GM23338 (cell line): ENCODE measurements at regions not wholly inside any gene's neighbourhood (a gene's known extent, or its start where the extent isn't known, plus 50 kb on each side); places are given as distances from the start of the nearest gene placed in this dataset.

Experiments used
- ATAC-seq: fragments of 200-7000 bp; cut with Tn5 transposase; 3 replicates; pipeline ENCODE4 v1.9.1; 2020
- DNase-seq: peaks from one replicate; pipeline ENCODE4 v3.0.0-alpha.2; 2015; ENCODE audit warnings: low spot score
- H2AFZ ChIP-seq: fragments of 200-600 bp; sonication (generic); 2 replicates; pipeline ENCODE4 v1.8.0; 2016; ENCODE audit warnings: antibody characterized with exemption, mild to moderate bottlenecking, moderate library complexity
- H3F3A ChIP-seq: fragments of 200-600 bp; sonication (generic); replicated peaks from 2 replicates; pipeline ENCODE4 v1.8.0; 2017; ENCODE audit warnings: antibody characterized with exemption, mixed run types, low read depth
- H3K27ac ChIP-seq: fragments of 200-600 bp; sonication (generic); 2 replicates; pipeline ENCODE4 v1.6.1; 2016; ENCODE audit warnings: low read depth
- H3K27me3 ChIP-seq: fragments of 200-600 bp; sonication (generic); 2 replicates; pipeline ENCODE4 v1.8.0; 2016; ENCODE audit warnings: mild to moderate bottlenecking, mixed run types, moderate library complexity; ENCODE audit not compliant: insufficient read depth
- H3K36me3 ChIP-seq: fragments of 200-600 bp; sonication (generic); 2 replicates; pipeline ENCODE4 v1.8.0; 2016; ENCODE audit warnings: mild to moderate bottlenecking; ENCODE audit not compliant: insufficient read depth
- H3K4me1 ChIP-seq: fragments of 200-600 bp; sonication (generic); 2 replicates; pipeline ENCODE4 v1.8.0; 2016; ENCODE audit warnings: mild to moderate bottlenecking, moderate library complexity; ENCODE audit not compliant: insufficient read depth
- H3K4me2 ChIP-seq: fragments of 200-600 bp; sonication (generic); 2 replicates; pipeline ENCODE4 v1.7.1; 2017; ENCODE audit warnings: mixed run types
- H3K4me3 ChIP-seq: fragments of 200-600 bp; sonication (generic); 2 replicates; pipeline ENCODE4 v1.6.1; 2016; ENCODE audit warnings: mixed run types
- H3K79me2 ChIP-seq: fragments of 200-600 bp; sonication (generic); replicated peaks from 2 replicates; pipeline ENCODE4 v1.8.0; 2017; ENCODE audit warnings: mild to moderate bottlenecking; ENCODE audit not compliant: insufficient read depth
- H3K9me2 ChIP-seq: fragments of 200-600 bp; sonication (generic); 2 replicates; pipeline ENCODE4 v1.8.0; 2017; ENCODE audit not compliant: insufficient read depth
- H4K20me1 ChIP-seq: fragments of 200-600 bp; sonication (generic); replicated peaks from 2 replicates; pipeline ENCODE4 v1.8.0; 2017; ENCODE audit warnings: mild to moderate bottlenecking; ENCODE audit not compliant: insufficient read depth
- H3K27ac Mint-ChIP-seq: 2 replicates; pipeline ENCODE4 v1.8.0; 2020; ENCODE audit warnings: inconsistent platforms, mild to moderate bottlenecking, moderate library complexity, mixed read lengths
- H3K27me3 Mint-ChIP-seq: 3 replicates; pipeline ENCODE4 v1.8.0; 2022; ENCODE audit warnings: low read depth, mild to moderate bottlenecking, moderate library complexity, mixed read lengths, inconsistent platforms; ENCODE audit not compliant: insufficient read depth, poor library complexity
- H3K36me3 Mint-ChIP-seq: 3 replicates; pipeline ENCODE4 v1.8.0; 2021; ENCODE audit warnings: low read depth, mild to moderate bottlenecking, inconsistent platforms, moderate library complexity, mixed read lengths
- H3K4me1 Mint-ChIP-seq: 3 replicates; pipeline ENCODE4 v1.8.0; 2020; ENCODE audit warnings: mild to moderate bottlenecking, inconsistent platforms, mixed read lengths
- H3K4me3 Mint-ChIP-seq: 3 replicates; pipeline ENCODE4 v1.8.0; 2021; ENCODE audit warnings: moderate library complexity, mild to moderate bottlenecking, inconsistent platforms, mixed read lengths
- H3K9me3 Mint-ChIP-seq: 3 replicates; pipeline ENCODE4 v1.8.0; 2020; ENCODE audit warnings: moderate library complexity, mild to moderate bottlenecking, inconsistent platforms, mixed read lengths
- CREB1 ChIP-seq: fragments of 250-450 bp; sonication (Bioruptor Pico); IDR thresholded peaks from 2 replicates; pipeline ENCODE4 v1.5.0; 2020; ENCODE audit warnings: low read depth, mild to moderate bottlenecking, moderate library complexity
- CTCF ChIP-seq, 2 experiments: fragments of 200-600 bp in 1 of 2; sonication (generic) in 1 of 2; conservative IDR thresholded peaks; 2 replicates each; pipeline versions ENCODE4 v1.5.1 to v1.6.1; 2016 to 2017; ENCODE audit warnings: antibody characterized with exemption in 2 of 2, low read depth in 2 of 2, mild to moderate bottlenecking in 2 of 2, moderate library complexity in 1 of 2
- ETS1 ChIP-seq: IDR thresholded peaks from 2 replicates; pipeline ENCODE4 v1.6.1; 2016; ENCODE audit warnings: antibody characterized with exemption
- EZH2 ChIP-seq: fragments of 200-600 bp; sonication (generic); IDR thresholded peaks from one replicate; pipeline ENCODE4 v1.8.0; 2017; ENCODE audit warnings: antibody characterized with exemption, mild to moderate bottlenecking, low read depth; ENCODE audit not compliant: unreplicated experiment
- EZH2phosphoT487 ChIP-seq: fragments of 200-600 bp; sonication (generic); IDR thresholded peaks from one replicate; pipeline ENCODE4 v1.8.1; 2018; ENCODE audit warnings: antibody characterized with exemption; ENCODE audit not compliant: unreplicated experiment
- JUNB ChIP-seq: IDR thresholded peaks from one replicate; pipeline ENCODE4 v1.6.1; 2016; ENCODE audit warnings: antibody characterized with exemption; ENCODE audit not compliant: unreplicated experiment
- NANOG ChIP-seq: IDR thresholded peaks from 2 replicates; pipeline ENCODE4 v1.6.1; 2016; ENCODE audit warnings: antibody characterized with exemption, borderline replicate concordance
- POLR2AphosphoS5 ChIP-seq: IDR thresholded peaks from 2 replicates; pipeline ENCODE4 v1.6.1; 2016; ENCODE audit warnings: antibody characterized with exemption, low read depth
- STAT1 ChIP-seq: IDR thresholded peaks from one replicate; pipeline ENCODE4 v1.6.1; 2016; ENCODE audit warnings: antibody characterized with exemption; ENCODE audit not compliant: unreplicated experiment
- ZNF114 ChIP-seq: fragments of 250-450 bp; sonication (Bioruptor Pico); IDR thresholded peaks from 2 replicates; pipeline ENCODE4 v1.5.0; 2020; ENCODE audit warnings: mild to moderate bottlenecking, moderate library complexity
- ZNF331 ChIP-seq: fragments of 250-450 bp; sonication (Bioruptor Pico); IDR thresholded peaks from 2 replicates; pipeline ENCODE4 v1.5.0; 2020; ENCODE audit warnings: low read depth, mild to moderate bottlenecking, moderate library complexity
- TF ChIP-seq, protein P1 (sequence below): IDR thresholded peaks from one replicate; pipeline ENCODE4 v1.6.1; 2018; ENCODE audit warnings: antibody characterized with exemption; ENCODE audit not compliant: unreplicated experiment
- TF ChIP-seq, protein P2 (sequence below): fragments of 250-450 bp; sonication (Bioruptor Pico); IDR thresholded peaks from 2 replicates; pipeline ENCODE4 v1.5.0; 2020; ENCODE audit warnings: mild to moderate bottlenecking, moderate library complexity

DNA sequence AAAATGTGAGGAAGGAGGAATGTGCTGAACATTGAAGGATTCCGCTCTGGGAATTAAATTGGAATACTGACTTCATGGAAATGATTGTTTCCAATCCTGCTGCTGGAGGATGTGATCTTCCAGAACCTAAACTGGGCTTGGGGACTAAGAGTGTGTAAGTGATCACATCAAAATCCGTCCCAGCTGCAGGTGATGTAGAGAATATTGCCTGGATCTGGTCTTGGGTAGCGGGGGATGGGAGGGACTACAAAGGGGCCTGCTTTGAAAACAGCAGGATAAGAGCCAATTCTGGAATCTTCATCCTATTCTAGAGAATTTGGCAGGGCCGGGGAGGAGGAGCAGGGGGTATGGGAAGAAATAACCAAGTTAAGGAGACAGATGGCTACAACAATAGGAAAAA lies 552.2 kb upstream of the FZD8 start:
- peaks cover 20% of the 10 kb centered on the region for H3K4me1 Mint-ChIP-seq
- Histone ChIP-seq H3K9me2 (no peaks in the 10 kb centered on the region; the same call in 1 of the 2 replicates), H3K36me3 (peaks cover 2% of the 10 kb centered on the region; the same call in 1 of the 2 replicates), H3K4me1 (peaks cover 23% of the 10 kb centered on the region), H3F3A (no peaks in the 10 kb centered on the region), H3K4me3 (no peak overlapping the region), H2AFZ (peak overlapping the region; percentile 76), H3K27me3 (peaks cover 4% of the 10 kb centered on the region; the same call in 1 of the 2 replicates), H3K27ac (no peak overlapping the region), H3K4me2 (peak overlapping the region; percentile 59), H3K79me2 (no peaks in the 10 kb centered on the region), H4K20me1 (no peaks in the 10 kb centered on the region)
- H3K9me3 Mint-ChIP-seq, result peaks cover 68% of the 10 kb centered on the region
- peaks cover 63% of the 10 kb centered on the region for H3K36me3 Mint-ChIP-seq
- H3K4me3 Mint-ChIP-seq, result no peak overlapping the region
- no peak for ATAC-seq
- no peak overlapping the region for H3K27ac Mint-ChIP-seq
- peaks cover 2% of the 10 kb centered on the region for H3K27me3 Mint-ChIP-seq
- TF ChIP-seq JUNB (no peak), CTCF (conservative IDR thresholded peaks at IDR 0.05; ENCODE audit: low read depth in 2 of 2) (no peak), STAT1 (no peak), CREB1 (CRISPR knock-in tag) (no peak), EZH2phosphoT487 (no peak), EZH2 (no peak), ETS1 (no peak), ZNF114 (no peak), POLR2AphosphoS5 (no peak), NANOG (no peak), ZNF331 (no peak)
- TF ChIP-seq, protein P1, sequence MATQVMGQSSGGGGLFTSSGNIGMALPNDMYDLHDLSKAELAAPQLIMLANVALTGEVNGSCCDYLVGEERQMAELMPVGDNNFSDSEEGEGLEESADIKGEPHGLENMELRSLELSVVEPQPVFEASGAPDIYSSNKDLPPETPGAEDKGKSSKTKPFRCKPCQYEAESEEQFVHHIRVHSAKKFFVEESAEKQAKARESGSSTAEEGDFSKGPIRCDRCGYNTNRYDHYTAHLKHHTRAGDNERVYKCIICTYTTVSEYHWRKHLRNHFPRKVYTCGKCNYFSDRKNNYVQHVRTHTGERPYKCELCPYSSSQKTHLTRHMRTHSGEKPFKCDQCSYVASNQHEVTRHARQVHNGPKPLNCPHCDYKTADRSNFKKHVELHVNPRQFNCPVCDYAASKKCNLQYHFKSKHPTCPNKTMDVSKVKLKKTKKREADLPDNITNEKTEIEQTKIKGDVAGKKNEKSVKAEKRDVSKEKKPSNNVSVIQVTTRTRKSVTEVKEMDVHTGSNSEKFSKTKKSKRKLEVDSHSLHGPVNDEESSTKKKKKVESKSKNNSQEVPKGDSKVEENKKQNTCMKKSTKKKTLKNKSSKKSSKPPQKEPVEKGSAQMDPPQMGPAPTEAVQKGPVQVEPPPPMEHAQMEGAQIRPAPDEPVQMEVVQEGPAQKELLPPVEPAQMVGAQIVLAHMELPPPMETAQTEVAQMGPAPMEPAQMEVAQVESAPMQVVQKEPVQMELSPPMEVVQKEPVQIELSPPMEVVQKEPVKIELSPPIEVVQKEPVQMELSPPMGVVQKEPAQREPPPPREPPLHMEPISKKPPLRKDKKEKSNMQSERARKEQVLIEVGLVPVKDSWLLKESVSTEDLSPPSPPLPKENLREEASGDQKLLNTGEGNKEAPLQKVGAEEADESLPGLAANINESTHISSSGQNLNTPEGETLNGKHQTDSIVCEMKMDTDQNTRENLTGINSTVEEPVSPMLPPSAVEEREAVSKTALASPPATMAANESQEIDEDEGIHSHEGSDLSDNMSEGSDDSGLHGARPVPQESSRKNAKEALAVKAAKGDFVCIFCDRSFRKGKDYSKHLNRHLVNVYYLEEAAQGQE, result no peak
- TF ChIP-seq, protein P2, sequence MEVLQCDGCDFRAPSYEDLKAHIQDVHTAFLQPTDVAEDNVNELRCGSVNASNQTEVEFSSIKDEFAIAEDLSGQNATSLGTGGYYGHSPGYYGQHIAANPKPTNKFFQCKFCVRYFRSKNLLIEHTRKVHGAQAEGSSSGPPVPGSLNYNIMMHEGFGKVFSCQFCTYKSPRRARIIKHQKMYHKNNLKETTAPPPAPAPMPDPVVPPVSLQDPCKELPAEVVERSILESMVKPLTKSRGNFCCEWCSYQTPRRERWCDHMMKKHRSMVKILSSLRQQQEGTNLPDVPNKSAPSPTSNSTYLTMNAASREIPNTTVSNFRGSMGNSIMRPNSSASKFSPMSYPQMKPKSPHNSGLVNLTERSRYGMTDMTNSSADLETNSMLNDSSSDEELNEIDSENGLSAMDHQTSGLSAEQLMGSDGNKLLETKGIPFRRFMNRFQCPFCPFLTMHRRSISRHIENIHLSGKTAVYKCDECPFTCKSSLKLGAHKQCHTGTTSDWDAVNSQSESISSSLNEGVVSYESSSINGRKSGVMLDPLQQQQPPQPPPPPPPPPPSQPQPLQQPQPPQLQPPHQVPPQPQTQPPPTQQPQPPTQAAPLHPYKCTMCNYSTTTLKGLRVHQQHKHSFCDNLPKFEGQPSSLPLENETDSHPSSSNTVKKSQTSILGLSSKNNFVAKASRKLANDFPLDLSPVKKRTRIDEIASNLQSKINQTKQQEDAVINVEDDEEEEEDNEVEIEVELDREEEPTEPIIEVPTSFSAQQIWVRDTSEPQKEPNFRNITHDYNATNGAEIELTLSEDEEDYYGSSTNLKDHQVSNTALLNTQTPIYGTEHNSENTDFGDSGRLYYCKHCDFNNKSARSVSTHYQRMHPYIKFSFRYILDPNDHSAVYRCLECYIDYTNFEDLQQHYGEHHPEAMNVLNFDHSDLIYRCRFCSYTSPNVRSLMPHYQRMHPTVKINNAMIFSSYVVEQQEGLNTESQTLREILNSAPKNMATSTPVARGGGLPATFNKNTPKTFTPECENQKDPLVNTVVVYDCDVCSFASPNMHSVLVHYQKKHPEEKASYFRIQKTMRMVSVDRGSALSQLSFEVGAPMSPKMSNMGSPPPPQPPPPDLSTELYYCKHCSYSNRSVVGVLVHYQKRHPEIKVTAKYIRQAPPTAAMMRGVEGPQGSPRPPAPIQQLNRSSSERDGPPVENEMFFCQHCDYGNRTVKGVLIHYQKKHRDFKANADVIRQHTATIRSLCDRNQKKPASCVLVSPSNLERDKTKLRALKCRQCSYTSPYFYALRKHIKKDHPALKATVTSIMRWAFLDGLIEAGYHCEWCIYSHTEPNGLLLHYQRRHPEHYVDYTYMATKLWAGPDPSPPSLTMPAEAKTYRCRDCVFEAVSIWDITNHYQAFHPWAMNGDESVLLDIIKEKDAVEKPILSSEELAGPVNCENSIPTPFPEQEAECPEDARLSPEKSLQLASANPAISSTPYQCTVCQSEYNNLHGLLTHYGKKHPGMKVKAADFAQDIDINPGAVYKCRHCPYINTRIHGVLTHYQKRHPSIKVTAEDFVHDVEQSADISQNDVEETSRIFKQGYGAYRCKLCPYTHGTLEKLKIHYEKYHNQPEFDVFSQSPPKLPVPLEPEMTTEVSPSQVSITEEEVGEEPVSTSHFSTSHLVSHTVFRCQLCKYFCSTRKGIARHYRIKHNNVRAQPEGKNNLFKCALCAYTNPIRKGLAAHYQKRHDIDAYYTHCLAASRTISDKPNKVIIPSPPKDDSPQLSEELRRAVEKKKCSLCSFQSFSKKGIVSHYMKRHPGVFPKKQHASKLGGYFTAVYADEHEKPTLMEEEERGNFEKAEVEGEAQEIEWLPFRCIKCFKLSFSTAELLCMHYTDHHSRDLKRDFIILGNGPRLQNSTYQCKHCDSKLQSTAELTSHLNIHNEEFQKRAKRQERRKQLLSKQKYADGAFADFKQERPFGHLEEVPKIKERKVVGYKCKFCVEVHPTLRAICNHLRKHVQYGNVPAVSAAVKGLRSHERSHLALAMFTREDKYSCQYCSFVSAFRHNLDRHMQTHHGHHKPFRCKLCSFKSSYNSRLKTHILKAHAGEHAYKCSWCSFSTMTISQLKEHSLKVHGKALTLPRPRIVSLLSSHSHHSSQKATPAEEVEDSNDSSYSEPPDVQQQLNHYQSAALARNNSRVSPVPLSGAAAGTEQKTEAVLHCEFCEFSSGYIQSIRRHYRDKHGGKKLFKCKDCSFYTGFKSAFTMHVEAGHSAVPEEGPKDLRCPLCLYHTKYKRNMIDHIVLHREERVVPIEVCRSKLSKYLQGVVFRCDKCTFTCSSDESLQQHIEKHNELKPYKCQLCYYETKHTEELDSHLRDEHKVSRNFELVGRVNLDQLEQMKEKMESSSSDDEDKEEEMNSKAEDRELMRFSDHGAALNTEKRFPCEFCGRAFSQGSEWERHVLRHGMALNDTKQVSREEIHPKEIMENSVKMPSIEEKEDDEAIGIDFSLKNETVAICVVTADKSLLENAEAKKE (CRISPR knock-in tag), result no peak
- no peak for DNase-seq
